Vagina (tissue), 2 donors: ENCODE measurements at regions not wholly inside any gene's neighbourhood (a gene's known extent, or its start where the extent isn't known, plus 50 kb on each side); places are given as distances from the start of the nearest gene placed in this dataset.

Experiments
- POLR2A ChIP-seq, 2 donors: fragments of 450-650 bp; IDR thresholded peaks; one replicate each; pipeline ENCODE4 v1.6.1; 2017; ENCODE audit warnings: antibody characterized with exemption in 2 of 2, mild to moderate bottlenecking in 2 of 2, moderate library complexity in 2 of 2
- POLR2AphosphoS5 ChIP-seq, 2 donors: sonication (generic); formaldehyde crosslinking; IDR thresholded peaks; one replicate each; pipeline ENCODE4 v1.9.0; 2017; ENCODE audit warnings: antibody characterized with exemption in 2 of 2, mild to moderate bottlenecking in 2 of 2, low read depth in 1 of 2; ENCODE audit not compliant: insufficient read depth in 1 of 2
- TF ChIP-seq, protein P1 (sequence below), 3 experiments: fragments of 450-650 bp in 2 of 3; fragments of 200-600 bp in 1 of 3; sonication (generic) in 1 of 3; IDR thresholded peaks; one replicate each; pipeline ENCODE4 v1.5.1; 2017 to 2019; ENCODE audit warnings: antibody characterized with exemption in 3 of 3, mild to moderate bottlenecking in 2 of 3, moderate library complexity in 2 of 3

DNA sequence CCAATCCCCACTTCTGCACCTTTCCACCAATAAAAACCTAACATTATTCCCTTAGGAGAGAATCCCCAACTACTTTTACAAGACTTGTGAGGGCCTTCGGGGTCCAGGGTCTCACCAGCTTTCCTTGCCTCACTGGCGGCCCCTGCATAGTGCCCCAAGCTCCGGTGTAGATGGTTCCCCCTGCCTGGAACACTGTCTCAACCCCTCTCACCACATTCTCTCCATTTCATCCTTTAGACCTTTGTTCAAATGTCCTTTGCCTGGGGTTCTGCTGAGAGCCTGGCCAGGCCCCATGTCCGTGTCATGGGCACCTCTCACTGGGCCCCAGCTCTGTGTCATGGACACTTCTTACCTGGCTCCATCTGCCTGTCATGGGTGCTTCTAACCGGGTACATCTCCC is 64.5 kb upstream of the SORCS3 start:
- TF ChIP-seq, protein P1, sequence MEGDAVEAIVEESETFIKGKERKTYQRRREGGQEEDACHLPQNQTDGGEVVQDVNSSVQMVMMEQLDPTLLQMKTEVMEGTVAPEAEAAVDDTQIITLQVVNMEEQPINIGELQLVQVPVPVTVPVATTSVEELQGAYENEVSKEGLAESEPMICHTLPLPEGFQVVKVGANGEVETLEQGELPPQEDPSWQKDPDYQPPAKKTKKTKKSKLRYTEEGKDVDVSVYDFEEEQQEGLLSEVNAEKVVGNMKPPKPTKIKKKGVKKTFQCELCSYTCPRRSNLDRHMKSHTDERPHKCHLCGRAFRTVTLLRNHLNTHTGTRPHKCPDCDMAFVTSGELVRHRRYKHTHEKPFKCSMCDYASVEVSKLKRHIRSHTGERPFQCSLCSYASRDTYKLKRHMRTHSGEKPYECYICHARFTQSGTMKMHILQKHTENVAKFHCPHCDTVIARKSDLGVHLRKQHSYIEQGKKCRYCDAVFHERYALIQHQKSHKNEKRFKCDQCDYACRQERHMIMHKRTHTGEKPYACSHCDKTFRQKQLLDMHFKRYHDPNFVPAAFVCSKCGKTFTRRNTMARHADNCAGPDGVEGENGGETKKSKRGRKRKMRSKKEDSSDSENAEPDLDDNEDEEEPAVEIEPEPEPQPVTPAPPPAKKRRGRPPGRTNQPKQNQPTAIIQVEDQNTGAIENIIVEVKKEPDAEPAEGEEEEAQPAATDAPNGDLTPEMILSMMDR (IDR thresholded peaks at IDR 0.05): no peak
- TF ChIP-seq POLR2AphosphoS5 (IDR thresholded peaks at IDR 0.05; ENCODE audit: insufficient read depth in 1 of 2, low read depth in 1 of 2) (no peak), POLR2A (IDR thresholded peaks at IDR 0.05) (no peak)
